ENCODE measurements at regions not wholly inside any gene's neighbourhood (a gene's known extent, or its start where the extent isn't known, plus 50 kb on each side); places are given as distances from the start of the nearest gene placed in this dataset.

DNA sequence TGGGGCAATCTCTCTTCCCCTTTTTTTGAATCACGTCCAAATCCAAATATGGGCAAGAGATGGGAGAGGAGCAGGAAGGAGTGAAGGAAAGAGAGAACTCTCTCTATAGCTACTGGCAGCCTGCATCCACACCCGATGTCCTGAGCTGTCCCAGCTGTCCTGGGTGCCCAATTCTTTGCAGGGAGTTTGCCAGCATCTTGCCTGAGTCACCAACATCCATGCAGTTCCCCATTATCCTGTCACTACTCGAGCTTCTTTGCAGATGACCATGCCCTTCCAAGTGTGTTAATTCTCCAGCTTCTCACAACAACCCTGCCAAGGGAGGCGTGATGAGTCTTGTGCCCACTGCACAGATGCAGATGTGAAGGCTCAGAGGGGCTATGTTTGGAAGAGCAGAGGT, 127.1 kb downstream of the NSG2 start:
- TF ChIP-seq EP300 (IDR thresholded peaks at IDR 0.05; ENCODE audit: borderline replicate concordance in 1 of 2, control insufficient read depth in 1 of 2, low read depth in 2 of 2, low read length in 2 of 2) (no peak), JUNB (IDR thresholded peaks at IDR 0.05) (no peak), FOXK2 (IDR thresholded peaks at IDR 0.05) (no peak), NFYB (IDR thresholded peaks at IDR 0.05; ENCODE audit: insufficient read depth, low read depth, low read length) (no peak)
- Histone ChIP-seq H3K36me3 (ENCODE audit: control insufficient read depth in 2 of 2, insufficient read depth in 2 of 2, low read length in 1 of 2) (no peaks in the 10 kb centered on the region), H3K27ac (ENCODE audit: control insufficient read depth, insufficient read depth) (no peak overlapping the region), H3K4me1 (ENCODE audit: control insufficient read depth, insufficient read depth, low read length) (no peaks in the 10 kb centered on the region), H4K20me1 (ENCODE audit: control insufficient read depth, insufficient read depth) (no peaks in the 10 kb centered on the region), H3K27me3 (replicated peaks in 1 of 2; ENCODE audit: control insufficient read depth in 2 of 2, insufficient read depth in 2 of 2, low read length in 1 of 2) (0 out of 4 replicates have a peak, but pooled peaks cover 0 to 4% of the 10 kb centered on the region in 2 experiments), H3K79me2 (ENCODE audit: control insufficient read depth, insufficient read depth, low read length) (no peaks in the 10 kb centered on the region), H2AFZ (ENCODE audit: control insufficient read depth, low read depth, low read length) (no peak overlapping the region), H3K9ac (ENCODE audit: control insufficient read depth, insufficient read depth, low read length) (no peak overlapping the region), H3K4me2 (ENCODE audit: control insufficient read depth, insufficient read depth) (no peak overlapping the region), H3K4me3 (no peak overlapping the region), H3K9me3 (replicated peaks; ENCODE audit: control insufficient read depth, insufficient read depth, low read length) (no peaks in the 10 kb centered on the region)
- SMC1A ChIA-PET (ENCODE audit: uncharacterized antibody, unreplicated experiment) = interaction anchor here (1.5 kb wide), 1 partner anchor 101 kb away, joined by 3 read pairs; no protein-coding TSS in a partner anchor
- CTCF ChIA-PET = no interaction called here
- DNase-seq (ENCODE audit: low read depth, low spot score) (no peak), FAIRE-seq (no peak), ATAC-seq (no peak)
- RAD21 ChIA-PET (ENCODE audit: unreplicated experiment) = no interaction called here
- in situ Hi-C loops (cut with MboI) (no loop called here), intact Hi-C loops (cut with micrococcal nuclease; ENCODE audit: unreplicated experiment) (no loop called here)
- BruUV-seq (replicated peaks) = no TSS peak
- WGBS (ENCODE audit: insufficient coverage, insufficient replicate concordance, low lambda C conversion rate, missing lambda C conversion rate) = 0% methylated on average over 4 of the region's 4 CpGs
- POLR2A ChIA-PET = no interaction called here

DNA sequence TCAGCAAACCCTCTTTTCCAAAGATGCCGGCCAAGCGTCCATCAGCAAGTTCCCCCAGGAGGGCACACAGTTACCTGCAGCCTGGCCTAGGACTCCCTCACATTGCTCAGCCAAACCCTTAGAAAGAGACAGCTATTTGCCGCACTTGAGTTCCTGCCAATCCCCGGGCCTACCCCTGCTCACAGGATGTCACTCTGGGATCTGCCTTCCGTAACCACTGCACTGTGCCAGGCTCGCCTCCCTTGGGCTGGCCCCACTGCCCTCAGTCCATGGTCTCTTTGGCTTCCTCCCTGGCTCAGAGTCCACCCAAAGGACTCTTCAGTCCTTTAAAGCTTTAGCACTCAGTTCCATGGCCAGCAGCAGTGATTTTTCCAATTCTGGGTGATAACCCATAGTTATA, 128.3 kb downstream of the NSG2 start:
- TF ChIP-seq, protein P1, sequence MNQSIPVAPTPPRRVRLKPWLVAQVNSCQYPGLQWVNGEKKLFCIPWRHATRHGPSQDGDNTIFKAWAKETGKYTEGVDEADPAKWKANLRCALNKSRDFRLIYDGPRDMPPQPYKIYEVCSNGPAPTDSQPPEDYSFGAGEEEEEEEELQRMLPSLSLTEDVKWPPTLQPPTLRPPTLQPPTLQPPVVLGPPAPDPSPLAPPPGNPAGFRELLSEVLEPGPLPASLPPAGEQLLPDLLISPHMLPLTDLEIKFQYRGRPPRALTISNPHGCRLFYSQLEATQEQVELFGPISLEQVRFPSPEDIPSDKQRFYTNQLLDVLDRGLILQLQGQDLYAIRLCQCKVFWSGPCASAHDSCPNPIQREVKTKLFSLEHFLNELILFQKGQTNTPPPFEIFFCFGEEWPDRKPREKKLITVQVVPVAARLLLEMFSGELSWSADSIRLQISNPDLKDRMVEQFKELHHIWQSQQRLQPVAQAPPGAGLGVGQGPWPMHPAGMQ (IDR thresholded peaks at IDR 0.05; ENCODE audit: borderline replicate concordance) = no peak
- TF ChIP-seq TARDBP (IDR thresholded peaks at IDR 0.05; ENCODE audit: borderline replicate concordance) (no peak), ETV6 (conservative IDR thresholded peaks at IDR 0.05 in 1 of 2, IDR thresholded peaks at IDR 0.05 in 1 of 2; ENCODE audit: borderline replicate concordance in 1 of 2, low read depth in 1 of 2) (no peak), EZH2 (IDR thresholded peaks at IDR 0.05; ENCODE audit: borderline replicate concordance, control insufficient read depth, low read depth, low read length) (no peak), RCOR1 (conservative IDR thresholded peaks at IDR 0.05; ENCODE audit: low read depth, low read length) (no peak), IKZF2 (IDR thresholded peaks at IDR 0.05) (no peak)
- TF ChIP-seq, protein P2, sequence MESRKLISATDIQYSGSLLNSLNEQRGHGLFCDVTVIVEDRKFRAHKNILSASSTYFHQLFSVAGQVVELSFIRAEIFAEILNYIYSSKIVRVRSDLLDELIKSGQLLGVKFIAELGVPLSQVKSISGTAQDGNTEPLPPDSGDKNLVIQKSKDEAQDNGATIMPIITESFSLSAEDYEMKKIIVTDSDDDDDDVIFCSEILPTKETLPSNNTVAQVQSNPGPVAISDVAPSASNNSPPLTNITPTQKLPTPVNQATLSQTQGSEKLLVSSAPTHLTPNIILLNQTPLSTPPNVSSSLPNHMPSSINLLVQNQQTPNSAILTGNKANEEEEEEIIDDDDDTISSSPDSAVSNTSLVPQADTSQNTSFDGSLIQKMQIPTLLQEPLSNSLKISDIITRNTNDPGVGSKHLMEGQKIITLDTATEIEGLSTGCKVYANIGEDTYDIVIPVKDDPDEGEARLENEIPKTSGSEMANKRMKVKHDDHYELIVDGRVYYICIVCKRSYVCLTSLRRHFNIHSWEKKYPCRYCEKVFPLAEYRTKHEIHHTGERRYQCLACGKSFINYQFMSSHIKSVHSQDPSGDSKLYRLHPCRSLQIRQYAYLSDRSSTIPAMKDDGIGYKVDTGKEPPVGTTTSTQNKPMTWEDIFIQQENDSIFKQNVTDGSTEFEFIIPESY (IDR thresholded peaks at IDR 0.05) = no peak
- CTCF ChIA-PET = no interaction called here
- Histone ChIP-seq H3K9ac (ENCODE audit: control insufficient read depth, insufficient read depth, low read length) (no peak overlapping the region), H3K27ac (ENCODE audit: control insufficient read depth, insufficient read depth) (no peak overlapping the region), H3K79me2 (ENCODE audit: control insufficient read depth, insufficient read depth, low read length) (no peaks in the 10 kb centered on the region), H3K4me3 (no peak overlapping the region), H4K20me1 (ENCODE audit: control insufficient read depth, insufficient read depth) (no peaks in the 10 kb centered on the region), H3K4me1 (ENCODE audit: control insufficient read depth, insufficient read depth, low read length) (no peaks in the 10 kb centered on the region), H2AFZ (ENCODE audit: control insufficient read depth, low read depth, low read length) (no peak overlapping the region), H3K9me3 (replicated peaks; ENCODE audit: control insufficient read depth, insufficient read depth, low read length) (no peaks in the 10 kb centered on the region), H3K4me2 (ENCODE audit: control insufficient read depth, insufficient read depth) (no peak overlapping the region), H3K36me3 (ENCODE audit: control insufficient read depth in 2 of 2, insufficient read depth in 2 of 2, low read length in 1 of 2) (no peaks in the 10 kb centered on the region), H3K27me3 (replicated peaks in 1 of 2; ENCODE audit: control insufficient read depth in 2 of 2, insufficient read depth in 2 of 2, low read length in 1 of 2) (0 out of 4 replicates have a peak, but pooled peaks cover 0 to 4% of the 10 kb centered on the region in 2 experiments)
- POLR2A ChIA-PET = no interaction called here
- FAIRE-seq = no peak
- RAD21 ChIA-PET (ENCODE audit: unreplicated experiment) = interaction anchor here (0.8 kb wide), 1 partner anchor 138 kb away, joined by 3 read pairs; no protein-coding TSS in a partner anchor
- intact Hi-C loops (cut with micrococcal nuclease; ENCODE audit: unreplicated experiment) (no loop called here), in situ Hi-C loops (cut with MboI) (no loop called here)
- DNase-seq (ENCODE audit: low read depth, low spot score) = no peak
- ATAC-seq = no peak
- SMC1A ChIA-PET (ENCODE audit: uncharacterized antibody, unreplicated experiment) = interaction anchor here (1.5 kb wide), 1 partner anchor 100 kb away, joined by 3 read pairs; no protein-coding TSS in a partner anchor
- WGBS (ENCODE audit: insufficient coverage, insufficient replicate concordance, low lambda C conversion rate, missing lambda C conversion rate) = 48% methylated on average over 6 of the region's 6 CpGs
- no TSS peak for BruUV-seq (replicated peaks)

All from GM12878 (cell line).